Left forelimb (tissue), 1 donor: ENCODE measurements at regions not wholly inside any gene's neighbourhood (a gene's known extent, or its start where the extent isn't known, plus 50 kb on each side); places are given as distances from the start of the nearest gene placed in this dataset.
"Not testable (repeated sequence)": the region's sequence is repeated elsewhere in the genome, so short reads cannot be mapped to it uniquely, and the experiment has no call there.

Experiments
- DNase-seq: peaks from one replicate; pipeline ENCODE4 v3.0.0-alpha.2; 2018; ENCODE audit warnings: low spot score

DNA sequence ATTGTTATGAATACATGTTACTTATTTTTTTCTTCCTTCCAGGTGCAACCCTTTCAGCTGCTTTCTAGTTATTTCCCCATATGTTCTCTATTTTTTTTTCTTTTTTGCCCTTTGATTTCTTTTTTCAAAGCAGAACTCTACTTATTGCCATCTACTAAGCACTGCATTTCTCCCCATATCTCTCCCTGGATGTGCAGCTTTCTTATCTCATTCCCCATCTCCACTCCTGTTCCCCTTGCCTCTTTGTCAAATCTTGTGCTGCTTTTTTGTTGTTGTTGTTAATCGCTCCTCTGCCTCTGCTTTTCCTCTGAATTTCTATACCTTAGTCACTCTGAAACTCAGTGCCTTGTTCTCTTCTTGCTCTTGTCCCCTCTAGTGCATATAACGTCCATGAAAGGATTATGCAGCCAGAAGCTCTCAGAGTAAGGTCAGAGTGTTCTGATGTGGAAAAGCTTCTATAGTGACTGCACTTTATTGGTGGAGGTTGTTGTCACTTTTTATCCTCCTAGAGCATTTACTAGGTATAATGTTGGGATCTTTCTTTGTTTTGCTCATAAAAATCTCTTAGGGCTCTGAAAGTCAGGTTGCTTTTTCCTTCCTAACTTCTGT, 51.1 kb upstream of the JADE1 start:
- no peak for DNase-seq

DNA sequence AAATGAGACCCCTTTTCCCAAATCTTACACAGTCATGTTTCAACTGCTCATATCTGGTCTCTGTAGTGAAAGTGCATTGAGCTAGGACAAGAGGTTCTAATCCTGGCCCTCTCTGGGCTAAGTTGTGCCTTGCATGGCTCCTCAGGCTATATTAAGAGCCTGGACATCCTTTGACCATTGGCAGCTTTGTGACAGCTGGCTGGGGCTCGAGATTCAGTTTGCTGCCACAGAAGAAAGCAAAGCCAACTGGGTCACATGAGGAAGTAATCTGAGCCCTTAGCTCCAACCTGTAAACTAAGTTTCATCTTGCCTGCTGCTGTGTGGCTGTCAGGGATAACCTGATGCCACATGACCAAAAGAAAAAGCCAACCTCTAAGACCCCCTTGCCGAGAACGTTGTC, 51.8 kb upstream of the JADE1 start:
- DNase-seq, result no peak

DNA sequence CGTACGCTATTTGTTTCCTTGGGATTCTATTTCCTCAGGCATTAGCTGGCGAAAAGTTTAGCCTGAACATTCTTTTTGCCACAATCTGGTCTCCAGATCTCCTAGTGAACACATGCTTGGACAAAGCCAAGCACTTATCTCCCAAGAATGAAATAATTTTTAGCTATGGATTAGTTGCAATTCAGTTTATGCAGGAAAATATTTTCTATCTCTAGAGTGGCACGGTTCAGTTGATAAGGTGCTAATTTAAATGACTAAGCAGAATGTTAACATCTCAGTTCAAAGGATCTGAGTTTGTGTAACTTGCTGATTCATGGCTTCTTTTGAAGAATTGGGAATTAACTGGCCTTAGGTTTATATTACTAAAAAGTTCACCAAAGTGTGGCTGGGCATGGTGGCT, 58.1 kb upstream of the JADE1 start:
- DNase-seq, result no peak

DNA sequence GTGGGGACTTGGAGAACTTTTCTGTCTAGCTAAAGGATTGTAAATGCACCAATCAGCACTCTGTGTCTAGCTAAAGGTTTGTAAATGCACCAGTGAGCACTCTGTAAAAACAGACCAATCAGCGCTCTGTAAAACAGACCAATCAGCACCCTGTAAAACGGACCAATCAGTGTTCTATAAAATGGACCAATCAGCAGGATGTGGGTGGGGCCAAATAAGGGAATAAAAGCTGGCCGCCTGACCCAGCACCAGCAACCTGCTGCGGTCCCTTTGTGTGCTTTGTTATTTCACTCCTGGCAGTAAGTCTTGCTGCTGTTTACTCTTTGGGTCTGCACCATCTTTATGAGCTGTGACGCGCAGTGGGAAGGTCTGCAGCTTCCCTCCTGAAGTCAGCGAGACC, 67.8 kb upstream of the JADE1 start:
- not testable (repeated sequence) for DNase-seq

DNA sequence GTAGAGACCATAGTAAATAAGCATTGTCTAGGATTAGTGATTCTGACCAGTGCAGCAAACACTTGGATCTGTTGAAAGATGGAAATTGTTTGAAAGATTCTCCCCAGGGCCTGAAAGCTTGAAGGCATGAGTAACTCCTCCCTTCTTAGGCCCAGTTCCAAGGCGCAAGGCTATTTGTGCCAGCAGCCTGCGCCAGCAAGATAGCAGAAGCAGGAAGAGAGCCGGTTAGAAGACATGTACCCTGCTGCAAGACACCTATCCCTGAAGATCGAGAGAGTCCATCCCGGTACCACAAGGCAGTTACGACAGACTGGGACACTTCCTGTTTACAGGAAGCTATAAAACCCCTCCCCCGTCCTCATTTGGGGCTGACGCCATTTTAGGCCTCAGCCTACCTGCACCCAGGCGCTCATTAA, 72.4 kb upstream of the JADE1 start:
- no peak for DNase-seq

DNA sequence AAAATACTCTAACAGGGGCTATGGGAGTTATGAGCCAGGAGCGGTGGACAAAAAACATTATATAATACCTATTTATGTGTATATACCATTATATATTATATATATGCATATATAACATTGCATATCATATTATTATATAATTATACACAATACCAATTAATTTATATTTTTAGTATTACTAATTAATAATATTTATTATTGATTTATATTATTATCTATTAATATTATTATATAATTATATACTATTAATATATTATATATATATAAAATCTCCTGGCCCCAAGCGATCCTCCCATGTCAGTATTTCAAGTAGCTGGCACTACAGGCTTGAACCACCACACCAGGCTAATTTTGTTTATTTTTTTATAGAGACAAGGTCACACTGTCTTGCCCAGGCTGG, 73.8 kb upstream of the JADE1 start:
- no peak for DNase-seq

DNA sequence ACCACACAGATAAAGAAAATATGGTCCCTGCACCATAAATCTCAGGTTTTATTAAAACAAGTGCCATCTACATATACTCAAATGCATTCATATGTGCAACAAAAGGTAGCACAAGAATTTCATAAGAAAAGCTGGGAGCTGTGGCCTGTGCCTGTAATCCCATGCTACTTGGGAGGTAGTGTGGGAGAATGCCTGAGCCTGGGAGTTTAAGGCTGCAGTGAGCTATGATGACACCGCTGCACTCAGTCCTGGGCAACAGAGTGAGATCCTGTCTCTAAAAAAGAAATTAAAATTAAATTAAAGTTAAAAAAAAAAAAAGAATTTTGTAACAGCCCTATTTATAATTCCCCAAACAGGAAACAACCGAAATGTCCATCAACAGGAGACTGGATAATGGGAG, 81.3 kb upstream of the JADE1 start:
- DNase-seq, result no peak

DNA sequence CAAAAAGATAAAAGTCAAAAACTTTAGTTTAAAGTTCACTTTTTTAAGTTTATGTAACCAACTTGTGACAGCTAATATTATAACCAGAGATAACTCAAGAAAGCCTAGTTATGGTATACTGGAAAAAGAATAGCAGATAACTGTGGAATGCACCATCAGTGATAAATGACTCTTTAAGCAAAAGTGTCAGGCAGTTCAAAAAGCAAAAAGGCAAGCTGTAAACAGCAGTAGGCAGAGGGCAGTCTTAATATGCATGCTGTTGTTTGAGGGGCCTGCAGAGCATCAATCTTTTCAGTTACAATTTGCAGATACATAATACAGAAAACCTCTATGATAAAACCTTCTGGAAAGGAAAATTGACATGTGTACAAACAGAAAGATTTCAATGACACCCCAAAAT, 81.8 kb upstream of the JADE1 start:
- no peak for DNase-seq

DNA sequence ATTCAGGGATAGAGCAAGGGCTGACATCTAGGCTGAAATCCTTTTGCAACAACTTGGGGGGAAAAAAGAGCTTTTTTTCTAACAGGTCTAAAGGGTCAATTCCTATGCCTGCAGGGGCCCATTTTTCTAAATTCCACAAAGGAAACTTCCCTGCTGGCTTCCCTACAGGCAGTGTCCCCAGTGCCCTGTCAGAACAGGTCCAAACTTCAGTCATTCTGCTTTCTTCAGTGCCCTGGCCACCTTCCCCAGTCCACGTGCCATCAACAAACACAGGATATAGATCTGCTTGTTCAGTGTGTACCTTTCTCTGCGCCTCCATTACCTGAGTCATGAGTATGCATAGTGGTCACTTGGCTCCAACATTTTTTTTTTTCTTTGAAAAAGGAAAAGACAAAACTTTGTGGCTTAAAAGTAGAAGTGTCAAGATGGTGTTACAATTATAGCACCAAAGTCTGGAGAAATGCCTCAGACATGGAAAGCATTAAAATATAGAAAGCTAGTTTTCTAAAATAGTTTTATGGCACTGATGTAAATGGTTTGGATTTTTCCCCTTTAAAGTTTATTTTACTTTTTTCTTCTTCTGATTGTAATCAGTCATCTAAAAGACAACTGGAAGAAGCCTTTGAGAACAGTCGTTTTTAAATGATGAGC, 84.0 kb upstream of the JADE1 start:
- DNase-seq, result no peak

DNA sequence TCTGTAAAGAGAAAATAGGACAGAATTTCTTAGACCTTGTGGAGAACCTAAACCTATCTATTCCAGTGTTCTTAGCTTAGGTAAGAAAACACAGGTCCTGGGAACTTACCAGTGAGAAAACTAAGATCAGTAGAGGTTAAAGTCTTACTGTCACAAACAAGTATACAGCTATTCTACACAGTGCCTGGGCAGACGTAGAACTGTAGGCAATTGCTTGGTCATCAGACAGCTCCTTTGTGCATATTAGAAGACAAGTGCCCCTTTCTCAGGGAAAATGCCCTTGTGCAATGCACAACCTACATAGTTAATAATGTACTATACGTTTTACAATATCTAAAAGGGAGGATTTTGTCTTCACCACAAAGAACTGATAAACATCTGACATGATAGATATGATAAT, 86.6 kb upstream of the JADE1 start:
- no peak for DNase-seq

DNA sequence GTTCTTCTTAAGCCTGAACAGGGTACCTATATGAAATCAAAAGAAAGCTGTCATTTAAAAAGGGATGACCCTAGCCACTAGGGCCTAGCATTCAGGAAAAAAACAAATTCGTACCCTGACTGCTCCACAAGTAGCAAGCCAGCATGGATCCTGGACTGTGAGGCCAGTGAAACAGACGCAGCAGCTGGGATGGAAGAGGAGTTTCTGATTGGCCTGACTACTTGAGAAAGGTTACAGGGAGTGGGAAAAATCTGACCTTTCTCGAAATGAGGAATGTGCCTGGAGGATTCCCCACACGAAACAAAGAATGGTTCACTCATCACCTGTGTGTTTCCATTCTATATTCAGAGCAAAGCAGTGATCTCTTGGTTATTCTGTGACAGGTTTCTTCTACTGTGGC, 87.6 kb upstream of the JADE1 start:
- DNase-seq, result no peak

DNA sequence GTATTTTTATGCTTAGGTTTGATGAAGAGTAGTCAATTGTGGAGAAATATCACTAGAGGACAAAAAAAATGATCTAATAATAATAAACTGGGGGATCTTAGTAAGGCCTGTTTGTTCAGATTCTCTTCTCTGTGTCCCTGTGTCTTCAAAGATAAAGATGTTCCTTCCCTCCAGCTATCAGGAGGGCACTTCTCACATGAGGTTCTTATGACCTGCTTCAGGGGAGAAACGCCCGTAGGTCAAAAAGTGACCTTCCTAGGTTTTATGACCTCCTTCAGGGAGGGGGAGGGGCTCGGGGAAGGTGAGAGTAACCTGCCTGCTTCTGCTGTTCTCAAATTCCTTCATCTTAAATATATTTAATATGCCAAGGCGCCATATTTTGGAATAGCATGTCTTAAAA, 89.2 kb upstream of the JADE1 start:
- no peak for DNase-seq

DNA sequence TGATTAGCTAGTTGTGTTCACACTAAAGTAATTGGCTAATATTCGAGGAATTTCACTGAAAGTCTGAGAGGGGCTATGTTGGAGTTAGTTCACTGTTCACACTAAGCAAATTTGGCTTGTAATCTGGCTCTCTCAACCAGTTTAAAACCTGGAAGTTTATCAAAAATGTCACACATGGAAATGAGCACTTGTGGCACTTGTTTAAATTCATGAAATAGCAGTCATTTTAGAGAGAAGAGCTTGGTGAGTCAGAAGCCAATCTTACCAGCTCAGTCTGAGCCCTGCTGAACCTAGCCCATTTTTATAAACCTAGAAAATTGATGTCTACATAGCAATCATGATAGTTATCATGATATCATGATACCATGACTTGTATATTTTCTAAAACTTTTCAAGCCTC, 90.7 kb upstream of the JADE1 start:
- DNase-seq, result no peak

DNA sequence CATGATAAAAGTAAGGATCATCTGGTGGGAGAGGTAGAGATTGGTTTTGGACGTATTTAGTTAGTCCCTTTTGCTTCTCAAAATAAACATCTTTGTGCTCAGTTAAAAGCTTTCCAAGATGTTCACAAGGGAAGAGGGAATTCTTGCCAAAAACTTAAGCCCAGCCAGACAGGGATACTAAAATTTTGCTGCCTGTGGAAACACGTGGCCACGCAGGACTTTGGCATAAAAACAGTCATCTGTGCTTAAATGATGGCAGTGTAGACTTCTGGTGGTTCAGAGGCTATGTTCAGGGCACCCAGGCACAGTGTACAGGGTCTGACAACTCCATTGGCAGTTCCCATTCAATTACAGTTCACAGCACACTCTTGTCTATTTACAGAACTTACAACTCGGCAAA, 93.2 kb upstream of the JADE1 start:
- DNase-seq, result no peak

DNA sequence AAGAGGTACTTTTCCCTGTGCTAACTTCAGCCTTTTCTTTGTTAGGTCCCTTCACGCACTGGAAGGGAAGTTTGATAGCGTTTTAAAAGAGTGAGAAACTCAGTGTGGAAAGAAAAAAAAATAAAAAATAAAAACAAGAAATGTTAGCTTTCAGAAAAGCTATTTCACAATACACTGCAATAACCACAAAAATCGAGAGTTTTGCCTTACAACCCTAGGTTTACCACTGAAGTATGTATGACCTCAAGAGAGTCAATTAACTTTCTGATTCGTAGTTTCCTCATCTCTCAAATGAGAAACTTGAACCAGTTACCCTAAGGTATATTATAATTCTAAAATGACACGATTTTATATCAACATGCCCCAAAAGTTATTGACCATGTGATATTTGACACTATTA, 93.9 kb upstream of the JADE1 start:
- no peak for DNase-seq

DNA sequence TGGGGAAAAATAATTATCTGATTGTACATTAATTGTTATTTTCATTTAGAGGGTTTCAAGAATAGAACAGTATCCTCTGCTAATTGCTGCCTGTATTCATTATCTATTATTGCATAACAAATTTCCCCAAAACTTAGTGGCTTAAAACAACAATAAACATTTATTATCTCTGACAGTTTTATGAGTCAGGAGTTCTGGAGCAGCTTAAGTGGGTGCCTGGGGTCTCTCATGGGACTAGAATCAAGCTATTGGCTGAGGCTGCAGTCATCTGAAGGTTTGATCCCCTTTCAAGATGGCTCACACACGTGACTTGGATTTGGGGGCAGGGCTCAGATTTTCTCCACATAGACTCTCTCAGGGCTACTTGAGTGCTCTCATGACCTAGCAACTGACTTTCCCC, 98.1 kb upstream of the JADE1 start:
- DNase-seq, result no peak

DNA sequence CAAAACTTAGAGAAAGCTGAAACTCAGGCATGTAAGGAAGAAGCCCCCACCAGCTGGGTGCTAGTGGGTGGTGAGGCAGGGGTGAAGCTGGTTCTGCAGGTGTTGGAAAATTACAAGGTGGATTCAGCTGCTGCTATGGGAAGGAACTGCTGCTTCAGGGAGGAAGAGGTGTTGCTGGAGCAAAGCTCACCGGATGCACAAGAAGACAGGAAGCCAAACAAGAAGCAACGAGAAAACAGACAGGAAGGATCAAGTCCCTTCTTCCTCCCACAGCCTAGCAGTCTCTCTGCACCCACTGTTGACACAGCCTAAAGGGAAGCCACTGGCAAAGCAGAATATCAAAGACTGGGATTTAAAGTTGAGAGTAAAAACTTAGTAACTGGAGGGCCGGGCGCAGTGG, 100.2 kb upstream of the JADE1 start:
- no peak for DNase-seq

DNA sequence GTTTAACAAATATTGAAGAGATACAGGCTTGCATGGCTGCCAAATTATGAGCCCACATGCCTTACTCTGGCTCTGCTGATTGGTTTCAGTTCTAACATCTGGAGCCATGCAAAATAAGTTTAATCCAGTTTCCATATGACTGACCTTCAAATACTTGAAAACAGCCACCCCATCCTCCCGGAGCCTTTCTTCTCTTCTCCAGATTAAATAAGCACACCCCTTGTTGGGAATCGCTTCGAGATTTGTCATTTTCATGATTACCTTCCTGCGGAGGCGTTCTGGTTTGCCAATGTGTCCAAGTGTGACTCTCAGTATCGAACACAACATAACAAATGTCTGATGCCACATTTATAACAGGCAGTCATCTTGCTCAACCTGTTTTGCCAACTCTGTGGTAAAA, 101.6 kb upstream of the JADE1 start:
- DNase-seq, result no peak

DNA sequence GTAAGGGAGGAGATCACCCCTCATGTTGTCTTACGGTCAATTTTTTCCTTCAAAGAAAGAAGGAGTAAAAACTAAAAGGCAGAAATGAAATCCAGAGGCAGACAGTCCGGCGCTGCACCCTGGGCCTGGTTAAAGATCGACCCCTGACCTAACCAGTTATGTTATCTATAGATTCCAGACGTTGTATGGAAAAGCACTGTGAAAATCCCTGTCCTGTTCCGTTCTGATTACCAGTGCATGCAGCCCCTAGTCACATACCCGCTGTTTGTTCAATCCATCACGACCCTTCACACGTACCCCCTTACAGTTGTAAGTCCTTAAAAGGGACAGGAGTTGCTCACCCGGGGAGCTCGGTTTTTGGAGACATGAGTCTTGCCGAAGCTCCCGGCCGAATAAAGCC, 105.6 kb upstream of the JADE1 start:
- no peak for DNase-seq

DNA sequence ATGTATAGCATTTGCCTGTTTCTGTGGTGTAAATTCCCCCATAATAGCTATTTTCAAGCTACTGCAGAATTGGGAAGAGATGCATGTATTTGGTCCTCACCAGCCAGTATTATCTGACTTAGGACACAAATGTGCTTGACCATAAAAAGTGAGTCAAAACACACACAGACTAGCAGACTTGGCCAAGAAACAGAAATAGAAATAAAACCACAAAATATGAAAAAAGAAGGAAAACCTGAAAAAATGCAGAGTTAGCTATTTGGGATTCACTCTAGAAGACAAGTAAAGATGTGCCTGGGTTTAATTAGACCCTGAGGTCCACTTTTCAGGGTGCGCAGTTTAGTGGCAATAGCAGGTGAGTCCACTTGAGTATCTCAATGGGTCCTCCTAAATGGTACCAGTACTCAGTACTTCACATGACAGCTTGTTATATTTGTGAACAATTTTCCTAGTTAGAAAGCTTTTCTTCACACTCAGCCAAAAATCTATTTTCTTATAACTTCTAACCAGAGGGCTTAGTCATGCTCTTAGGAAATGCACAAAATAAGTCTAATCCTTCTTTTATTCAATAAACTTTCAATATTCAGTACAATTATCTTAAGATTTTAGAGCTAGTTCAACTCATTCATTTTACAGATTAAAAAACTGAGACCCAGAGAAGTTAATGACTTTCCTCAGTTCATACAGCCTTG, 108.7 kb upstream of the JADE1 start:
- DNase-seq, result no peak

DNA sequence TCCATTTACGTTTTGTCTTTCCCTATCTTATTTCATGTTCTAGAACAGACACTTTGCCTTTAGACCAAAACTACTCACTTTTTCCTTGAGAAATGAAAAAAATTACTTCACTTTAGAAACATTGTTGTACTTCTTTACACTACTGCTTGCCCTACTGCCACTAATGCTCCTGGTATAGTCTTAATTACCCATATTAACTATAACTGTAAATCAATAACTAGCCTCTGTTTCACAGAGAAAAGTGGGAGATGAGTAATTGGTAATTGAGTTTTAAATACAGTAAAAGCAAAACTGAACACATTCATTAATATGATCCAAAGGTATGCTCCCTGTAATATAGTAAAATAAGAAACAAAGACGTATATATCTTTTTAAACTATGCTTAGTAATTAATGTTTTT, 111.1 kb upstream of the JADE1 start:
- no peak for DNase-seq

DNA sequence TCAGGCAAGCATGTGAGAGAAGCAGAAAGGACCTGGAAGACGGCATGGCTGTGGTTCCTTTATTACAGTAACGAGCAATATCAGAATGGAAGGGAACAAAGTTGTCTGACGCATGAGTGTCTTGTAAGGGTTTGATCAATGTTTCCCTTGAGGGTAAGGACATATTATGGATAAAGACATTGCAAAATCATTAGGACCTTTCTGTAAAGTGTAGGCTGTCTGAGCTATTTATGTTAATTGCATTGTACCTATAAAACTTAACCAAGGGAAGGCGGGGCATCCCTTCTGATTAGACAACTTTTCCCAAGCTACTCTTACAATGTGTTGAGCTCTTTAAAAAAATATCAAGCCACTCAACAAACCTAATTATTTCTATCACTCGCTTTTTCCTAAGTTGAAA, 112.2 kb upstream of the JADE1 start:
- no peak for DNase-seq

DNA sequence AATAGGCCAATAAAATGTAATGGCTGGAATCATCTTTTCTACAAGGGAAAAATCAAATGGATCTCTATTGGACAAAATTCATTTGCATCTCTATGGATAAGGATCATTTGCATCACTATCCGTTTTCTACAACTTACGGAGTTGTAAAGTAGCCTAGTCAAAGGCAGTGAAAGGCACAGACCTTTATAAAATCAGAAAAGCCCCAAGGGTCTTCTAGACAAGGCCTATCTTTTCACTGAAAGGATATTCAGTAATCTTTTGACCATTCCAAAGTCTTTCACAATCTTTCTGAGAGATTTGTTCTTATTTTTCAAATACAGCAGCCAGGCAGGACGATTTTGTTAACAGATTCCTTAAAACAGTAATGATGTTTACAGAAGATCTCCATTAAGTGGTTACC, 119.5 kb upstream of the JADE1 start:
- DNase-seq, result no peak
